Left colon (tissue), 2 donors: ENCODE measurements at regions not wholly inside any gene's neighbourhood (a gene's known extent, or its start where the extent isn't known, plus 50 kb on each side); places are given as distances from the start of the nearest gene placed in this dataset.
"Not testable (repeated sequence)": the region's sequence is repeated elsewhere in the genome, so short reads cannot be mapped to it uniquely, and the experiment has no call there.

Experiments
- ATAC-seq: fragments of 200-7000 bp; cut with Tn5 transposase; one replicate; pipeline ENCODE4 v1.9.1; 2020; ENCODE audit warnings: mild to moderate bottlenecking, moderate library complexity
- DNase-seq, 2 donors: peaks; one replicate each; pipeline ENCODE4 v3.0.0-alpha.2; 2020
- intact Hi-C, 2 donors: fragments of 100-400 bp; cut with DNase I in 1 of 2; cut with micrococcal nuclease in 1 of 2; formaldehyde crosslinking; loops; one replicate each; pipeline versions ENCODE4 v1.11.2 to v1.14.0; 2022; cut with DNase I, micrococcal nuclease
- donor health status: DM: no; HTN: no; CAD: no.
- donor health status: DM: yes; HTN: yes; CAD: no.

DNA sequence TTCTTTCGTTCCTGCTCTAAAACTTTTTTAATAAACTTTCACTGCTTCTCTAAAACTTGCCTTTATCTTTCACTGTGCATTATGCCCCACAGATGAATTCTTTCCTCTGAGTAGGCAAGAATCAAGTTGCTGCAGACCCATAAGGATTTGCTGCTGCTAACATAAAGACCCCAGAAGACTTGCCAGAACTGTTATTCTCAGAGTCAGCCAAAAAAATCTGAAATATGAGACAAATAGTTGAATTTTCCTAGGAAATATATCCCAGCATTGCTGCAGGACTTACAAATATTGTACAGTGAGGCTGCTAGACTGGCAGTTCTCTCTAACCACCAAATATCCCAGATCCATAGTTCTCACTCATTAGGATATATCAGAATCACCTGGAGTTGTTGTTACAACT is 349.1 kb upstream of the FLRT2 start:
- intact Hi-C loops, result no loop called here
- no peak for ATAC-seq
- no peak for DNase-seq

DNA sequence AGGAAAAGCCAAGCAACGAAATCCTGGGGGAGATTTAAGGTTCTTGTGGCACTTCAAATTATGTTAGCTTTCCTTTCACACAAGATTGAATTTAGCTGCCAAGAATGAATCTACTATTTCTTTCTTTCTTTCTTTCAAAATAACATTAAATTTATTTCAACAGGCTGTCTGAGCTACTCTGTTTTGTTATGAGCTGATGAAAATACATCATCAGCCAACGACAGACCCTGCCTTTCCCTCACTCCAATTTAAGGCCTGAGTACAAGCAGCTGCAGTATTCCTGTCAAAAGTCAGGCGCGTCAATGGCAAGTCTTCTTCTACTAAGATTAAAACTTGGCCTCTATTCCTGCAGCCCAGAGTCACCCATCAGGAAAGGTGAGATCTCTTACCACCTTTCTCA is 347.7 kb upstream of the FLRT2 start:
- DNase-seq, result no peak
- intact Hi-C loops, result no loop called here
- no peak for ATAC-seq

DNA sequence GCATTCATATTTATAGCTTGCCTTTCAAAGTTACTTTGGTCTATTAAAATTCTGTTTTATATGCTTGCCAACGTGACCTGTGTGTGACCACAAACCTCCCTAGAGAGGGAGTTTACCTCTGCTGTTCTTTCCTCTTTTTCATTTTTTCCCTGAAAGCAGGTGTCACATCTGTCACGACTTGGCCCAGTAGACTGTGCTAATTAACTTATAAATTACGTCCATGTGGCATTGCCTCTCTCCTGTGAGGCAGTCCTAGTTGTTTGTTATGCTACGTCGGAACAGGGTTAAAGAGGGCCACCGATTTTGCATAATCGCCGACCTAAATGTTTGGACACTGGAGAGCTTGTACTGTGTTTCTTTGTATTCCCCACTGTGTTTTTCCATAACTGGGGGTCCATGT is 343.9 kb upstream of the FLRT2 start:
- ATAC-seq (no peak), DNase-seq (no peak)
- intact Hi-C loops, result no loop called here

DNA sequence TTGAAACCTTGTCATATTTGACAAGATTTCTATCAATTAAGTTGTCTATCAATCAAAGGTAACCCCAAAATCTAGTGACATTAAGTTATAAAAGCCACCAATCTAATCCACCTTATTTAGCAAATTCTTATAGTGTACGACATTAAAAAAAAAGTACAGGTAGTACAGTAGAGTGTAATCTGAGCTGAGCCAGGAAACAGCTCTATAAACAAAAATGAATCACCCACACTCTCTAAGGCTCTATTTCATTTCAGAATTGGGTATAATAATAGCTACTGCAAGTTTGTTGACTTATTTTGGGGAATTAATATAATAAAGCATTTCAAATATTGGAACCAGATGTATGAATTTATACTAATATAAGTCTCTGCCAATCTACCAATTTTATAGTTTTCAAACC is 342.4 kb upstream of the FLRT2 start:
- intact Hi-C loops, result no loop called here
- ATAC-seq (no peak), DNase-seq (no peak)

- intact Hi-C loops, result no loop called here
- DNase-seq, result no peak
- ATAC-seq, result no peak
Observed at GRCh38 chr14:85188836-85189235, 341.1 kb upstream of the FLRT2 start.

GRCh38 chr14:85189253-85189652 is 340.7 kb upstream of the FLRT2 start:
- ATAC-seq, DNase-seq: not testable (repeated sequence)

GRCh38 chr14:85190251-85190650 is 339.7 kb upstream of the FLRT2 start:
- DNase-seq (no peak), ATAC-seq (no peak)

More at GRCh38 chr14:85189253-85189652, 340.7 kb upstream of the FLRT2 start:
- intact Hi-C loops, result not testable (repeated sequence)

DNA sequence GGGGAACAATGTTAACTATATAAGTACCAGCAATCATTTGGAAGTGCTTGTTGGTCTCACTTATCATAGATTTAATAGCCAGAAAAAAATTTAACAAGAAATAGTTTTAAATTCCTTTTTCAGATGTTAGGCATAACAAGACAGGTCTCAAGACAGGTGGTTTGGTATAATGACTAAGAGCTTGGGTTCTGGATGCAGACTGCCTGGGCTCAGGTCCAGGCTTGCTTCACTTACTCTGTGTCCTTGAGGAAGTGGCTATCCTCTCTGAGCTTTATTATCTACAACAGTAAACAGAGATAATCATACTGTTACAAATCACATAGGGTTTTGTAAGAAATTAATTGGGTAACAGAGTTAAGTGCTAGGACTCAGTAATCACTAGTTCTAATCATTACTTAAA is 338.0 kb upstream of the FLRT2 start:
- DNase-seq (no peak), ATAC-seq (no peak)
- intact Hi-C loops, result no loop called here

More at GRCh38 chr14:85190251-85190650, 339.7 kb upstream of the FLRT2 start:
- intact Hi-C loops, result no loop called here

DNA sequence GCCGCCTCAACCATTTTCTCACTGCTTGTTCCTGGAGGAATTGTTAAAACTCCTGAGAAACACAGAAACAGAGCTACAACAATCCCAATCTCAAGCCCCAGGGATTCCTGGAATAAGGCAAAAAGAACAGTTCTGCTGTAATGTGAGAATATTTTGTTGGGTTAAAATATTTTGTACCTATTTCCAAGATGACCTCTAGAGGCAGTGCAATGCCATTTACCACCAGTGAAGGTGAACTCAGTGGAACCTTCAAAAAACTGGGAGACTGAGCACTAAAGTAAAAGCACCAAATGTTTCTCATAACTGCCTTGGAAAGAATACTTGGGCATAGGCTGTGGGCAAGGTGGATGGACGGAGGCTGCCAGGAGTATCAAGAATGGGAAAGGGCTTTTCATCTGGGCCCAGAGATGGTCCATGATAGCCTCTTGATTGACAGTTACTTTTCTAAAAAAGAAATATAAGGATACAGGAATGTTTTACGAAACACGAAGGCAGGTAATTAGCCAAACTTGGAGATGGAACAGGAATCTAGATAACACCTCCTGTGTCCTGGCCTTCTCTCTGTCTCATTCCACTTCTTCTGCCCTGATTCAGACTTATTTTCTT is 334.0 kb upstream of the FLRT2 start:
- ATAC-seq, result no peak
- DNase-seq, result no peak
- intact Hi-C loops, result no loop called here

GRCh38 chr14:85198001-85198400 is 331.9 kb upstream of the FLRT2 start:
- ATAC-seq, result no peak
- intact Hi-C loops, result no loop called here
- DNase-seq, result no peak

DNA sequence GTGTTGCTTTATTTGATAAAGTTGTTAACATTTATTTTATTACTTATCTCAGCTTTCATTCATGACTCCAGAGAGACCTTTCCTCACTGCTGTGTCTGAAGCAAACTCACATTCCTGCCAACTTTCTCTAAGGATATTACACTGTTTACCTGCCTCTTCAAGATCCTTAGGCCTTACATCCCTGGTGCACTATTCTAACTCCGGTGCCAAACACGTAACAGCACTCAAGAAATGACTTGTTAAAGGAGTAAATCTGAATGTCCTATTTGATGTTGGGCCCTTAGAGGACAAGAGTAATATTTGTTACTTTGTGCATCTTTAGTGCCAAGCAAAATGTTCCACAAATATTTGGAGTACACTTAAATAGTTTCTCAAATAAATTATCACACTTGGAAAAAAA is 324.1 kb upstream of the FLRT2 start:
- DNase-seq (no peak), ATAC-seq (no peak)
- intact Hi-C loops, result no loop called here

GRCh38 chr14:85214471-85214870 is 315.5 kb upstream of the FLRT2 start:
- intact Hi-C loops, result no loop called here
- ATAC-seq, result no peak
- no peak for DNase-seq

- no peak for ATAC-seq
- no peak for DNase-seq
- intact Hi-C loops, result no loop called here
Observed at GRCh38 chr14:85217412-85217811, 312.5 kb upstream of the FLRT2 start.

DNA sequence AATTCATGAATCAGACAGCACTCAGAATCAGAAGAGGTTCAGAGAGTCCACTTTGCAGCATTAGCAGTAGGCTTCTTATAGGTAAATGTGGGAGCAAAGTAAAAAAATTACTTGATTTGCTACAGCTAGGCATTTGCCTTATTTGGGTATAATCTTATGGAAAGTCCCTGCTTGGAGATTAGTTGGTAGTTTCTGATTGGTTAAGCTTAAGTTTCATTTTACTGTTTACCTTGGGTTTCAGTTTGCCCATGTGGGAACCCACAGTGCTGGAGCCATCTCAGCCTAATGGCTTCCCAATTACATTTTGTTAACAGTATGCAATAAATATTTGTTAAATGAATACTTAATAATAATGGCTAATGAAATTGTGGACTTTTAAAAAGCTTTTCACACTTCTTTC is 311.0 kb upstream of the FLRT2 start:
- intact Hi-C loops, result no loop called here
- DNase-seq, result no peak
- no peak for ATAC-seq

- DNase-seq (no peak), ATAC-seq (no peak)
- intact Hi-C loops, result no loop called here
Observed at GRCh38 chr14:85221832-85222231, 308.1 kb upstream of the FLRT2 start.

DNA sequence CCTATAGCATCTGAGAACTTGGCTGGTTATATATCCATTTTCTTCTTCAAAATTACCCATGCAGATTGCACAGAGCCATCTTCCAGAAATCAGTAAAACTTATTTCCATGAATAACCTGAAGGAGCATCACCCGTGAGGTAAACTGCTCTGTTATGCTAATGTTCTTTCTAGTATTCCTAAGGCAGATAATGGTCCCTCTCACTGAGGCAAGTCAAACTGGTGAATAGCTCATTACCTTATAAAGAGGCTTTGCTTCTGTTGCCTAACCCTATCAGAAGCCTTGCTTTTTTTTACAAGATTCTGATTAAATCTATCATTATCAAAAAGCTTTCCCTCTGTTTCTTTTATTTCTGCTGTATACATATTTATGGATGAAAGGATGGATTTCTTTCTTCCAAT is 307.6 kb upstream of the FLRT2 start:
- ATAC-seq, result no peak
- intact Hi-C loops, result no loop called here
- DNase-seq, result no peak

DNA sequence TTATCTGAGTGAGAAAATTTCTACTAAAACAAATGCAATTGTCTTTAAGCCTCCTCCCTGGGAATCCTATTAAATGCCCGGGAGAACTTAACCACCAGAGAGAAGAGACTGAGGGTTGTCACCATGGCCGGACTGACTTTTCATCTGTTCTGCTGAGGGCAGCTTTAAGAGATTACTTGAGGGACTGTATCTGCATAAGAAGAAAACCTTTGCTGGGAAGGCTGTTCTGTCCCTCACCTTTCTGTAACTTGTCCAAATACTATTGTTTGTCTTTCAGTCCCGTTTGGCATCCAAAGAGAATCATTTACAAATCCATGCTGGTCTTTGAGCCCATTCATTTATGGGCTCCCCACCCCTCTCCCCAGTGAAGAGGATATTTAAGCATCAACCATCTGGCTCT is 306.3 kb upstream of the FLRT2 start:
- intact Hi-C loops, result no loop called here
- no peak for ATAC-seq
- DNase-seq, result no peak

GRCh38 chr14:85224241-85224640 is 305.7 kb upstream of the FLRT2 start:
- DNase-seq (no peak), ATAC-seq (no peak)
- intact Hi-C loops, result no loop called here

DNA sequence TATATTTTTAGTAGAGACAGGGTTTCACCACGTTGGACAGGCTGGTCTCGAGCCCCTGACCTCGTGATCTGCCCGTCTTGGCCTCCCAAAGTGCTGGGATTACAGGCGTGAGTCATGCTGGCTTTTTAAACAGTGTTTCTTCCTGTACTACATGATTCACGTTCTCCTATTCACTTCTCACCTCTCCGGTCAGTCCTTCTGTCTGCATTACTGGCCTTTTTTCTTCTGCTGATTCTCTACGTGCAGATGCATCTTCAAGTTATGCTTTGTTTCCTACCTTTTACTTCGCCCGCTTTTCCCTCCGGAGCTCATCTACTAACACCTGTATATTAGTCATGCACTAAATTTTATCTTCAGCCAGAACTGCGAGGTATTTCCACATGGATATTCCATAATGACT is 296.2 kb upstream of the FLRT2 start:
- intact Hi-C loops, result no loop called here
- DNase-seq (no peak), ATAC-seq (no peak)

- ATAC-seq (no peak), DNase-seq (no peak)
- intact Hi-C loops, result no loop called here
Observed at GRCh38 chr14:85234156-85235025, 295.6 kb upstream of the FLRT2 start.

GRCh38 chr14:85235868-85236267 is 294.1 kb upstream of the FLRT2 start:
- intact Hi-C loops, result no loop called here
- DNase-seq (no peak), ATAC-seq (no peak)
